ENCODE measurements at regions not wholly inside any gene's neighbourhood (a gene's known extent, or its start where the extent isn't known, plus 50 kb on each side); places are given as distances from the start of the nearest gene placed in this dataset.
"Not testable (repeated sequence)": the region's sequence is repeated elsewhere in the genome, so short reads cannot be mapped to it uniquely, and the experiment has no call there.

- no peaks in the 10 kb centered on the region for H3K9me3 ChIP-seq (ENCODE audit: control insufficient read depth, low read length)
- H3K27ac ChIP-seq, result no peak overlapping the region
- no peak overlapping the region for H3K9ac ChIP-seq
- no peak for TF ChIP-seq CTCF (IDR thresholded peaks at IDR 0.05)
- H2AFZ ChIP-seq, result no peak overlapping the region
- H3K79me2 ChIP-seq, result no peaks in the 10 kb centered on the region
- H3K27me3 ChIP-seq (ENCODE audit: control insufficient read depth, insufficient read depth, low read length), result no peaks in the 10 kb centered on the region
- H3K36me3 ChIP-seq (ENCODE audit: control insufficient read depth, insufficient read depth, low read length), result no peaks in the 10 kb centered on the region
- H3K4me3 ChIP-seq (ENCODE audit: low read depth, low read length), result no peak overlapping the region
- no peaks in the 10 kb centered on the region for H3K4me1 ChIP-seq
- no peak overlapping the region for H3K4me2 ChIP-seq (ENCODE audit: low read length)
These were observed 96.3 kb downstream of the APIP start for GRCh38 chr11:34819740-34820482.

DNA sequence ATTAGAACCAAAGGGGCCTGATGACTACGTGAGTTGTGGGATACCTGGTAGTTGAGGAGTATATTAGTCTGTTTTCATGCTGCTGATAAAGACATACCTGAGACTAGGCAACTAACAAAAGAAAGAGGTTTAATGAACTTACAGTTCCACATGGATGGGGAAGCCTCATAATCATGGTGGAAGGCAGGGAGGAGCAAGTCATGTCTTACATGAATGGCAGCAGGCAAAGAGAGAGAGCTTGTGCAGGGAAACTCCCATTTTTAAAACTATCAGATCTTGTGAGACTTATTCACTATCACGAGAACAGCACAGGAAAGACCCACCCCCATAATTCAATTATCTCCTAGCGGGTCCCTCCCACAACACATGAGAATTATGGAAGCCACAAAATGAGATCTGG, 98.4 kb downstream of the APIP start:
- not testable (repeated sequence) for H3K4me2 ChIP-seq (ENCODE audit: low read length); H3K9me3 ChIP-seq (ENCODE audit: control insufficient read depth, low read length); H3K9ac ChIP-seq; H3K79me2 ChIP-seq; H3K4me3 ChIP-seq (ENCODE audit: low read depth, low read length); H3K27ac ChIP-seq; H3K27me3 ChIP-seq (ENCODE audit: control insufficient read depth, insufficient read depth, low read length); H2AFZ ChIP-seq; H3K4me1 ChIP-seq; H3K36me3 ChIP-seq (ENCODE audit: control insufficient read depth, insufficient read depth, low read length)

DNA sequence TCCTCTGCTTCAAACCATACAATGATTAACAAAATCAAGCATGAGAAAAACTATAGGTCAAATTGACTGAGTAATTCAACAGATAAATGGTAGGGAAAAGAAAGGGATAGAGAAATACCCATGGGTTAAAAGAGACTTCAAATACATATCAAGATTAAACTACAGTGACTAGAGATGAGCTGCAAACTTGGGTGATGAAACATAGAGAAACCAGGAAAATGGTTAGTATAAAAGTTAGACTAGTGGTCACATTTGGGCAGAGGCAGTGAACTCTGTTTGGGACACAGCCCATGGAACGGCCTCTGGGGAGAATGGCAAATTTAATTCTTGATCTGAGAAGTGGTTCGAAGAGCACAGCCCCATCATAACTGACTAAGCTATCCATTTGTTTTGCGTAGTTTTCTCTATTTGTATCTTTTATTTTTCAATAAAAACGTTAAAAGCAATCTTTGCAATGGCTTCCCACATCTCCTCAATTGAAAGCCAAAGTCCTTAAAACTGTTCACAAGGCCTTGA, 99.4 kb downstream of the APIP start:
- H3K79me2 ChIP-seq, result no peaks in the 10 kb centered on the region
- H3K9me3 ChIP-seq (ENCODE audit: control insufficient read depth, low read length), result no peaks in the 10 kb centered on the region
- no peaks in the 10 kb centered on the region for H3K36me3 ChIP-seq (ENCODE audit: control insufficient read depth, insufficient read depth, low read length)
- H3K4me2 ChIP-seq (ENCODE audit: low read length), result no peak overlapping the region
- no peak overlapping the region for H3K27ac ChIP-seq
- H3K4me3 ChIP-seq (ENCODE audit: low read depth, low read length), result no peak overlapping the region
- H3K4me1 ChIP-seq, result no peaks in the 10 kb centered on the region
- no peak for TF ChIP-seq CTCF (IDR thresholded peaks at IDR 0.05)
- no peak overlapping the region for H2AFZ ChIP-seq
- no peaks in the 10 kb centered on the region for H3K27me3 ChIP-seq (ENCODE audit: control insufficient read depth, insufficient read depth, low read length)
- H3K9ac ChIP-seq, result no peak overlapping the region

GRCh38 chr11:34812905-34813576, 103.1 kb downstream of the APIP start:
- Histone ChIP-seq H3K27me3 (ENCODE audit: control insufficient read depth, insufficient read depth, low read length) (no peaks in the 10 kb centered on the region), H3K27ac (no peak overlapping the region), H3K4me3 (ENCODE audit: low read depth, low read length) (no peak overlapping the region), H3K9me3 (ENCODE audit: control insufficient read depth, low read length) (no peaks in the 10 kb centered on the region), H3K4me2 (ENCODE audit: low read length) (no peak overlapping the region), H3K79me2 (no peaks in the 10 kb centered on the region), H3K36me3 (ENCODE audit: control insufficient read depth, insufficient read depth, low read length) (no peaks in the 10 kb centered on the region), H3K9ac (no peak overlapping the region), H3K4me1 (no peaks in the 10 kb centered on the region), H2AFZ (no peak overlapping the region)
- TF ChIP-seq CTCF (IDR thresholded peaks at IDR 0.05), result no peak

DNA sequence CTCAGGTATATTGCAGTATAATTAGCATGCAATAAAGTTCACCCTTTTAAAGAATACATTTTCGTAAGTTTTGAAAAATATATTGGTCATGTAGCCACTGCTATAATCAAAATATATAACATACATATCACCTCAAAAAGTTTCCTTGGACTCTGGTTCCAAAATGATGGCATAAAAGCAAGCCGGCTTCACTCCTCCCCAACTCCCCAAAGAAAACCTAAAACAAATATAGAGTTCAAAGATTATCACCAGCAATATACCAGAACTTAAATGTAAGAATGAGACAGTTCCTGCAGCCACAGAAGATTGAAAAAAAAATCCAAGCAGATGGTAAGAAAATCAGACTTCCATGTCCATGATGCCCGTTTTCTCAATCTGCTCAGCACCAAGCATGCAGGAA, 104.3 kb downstream of the APIP start:
- H3K4me1 ChIP-seq, result no peaks in the 10 kb centered on the region
- H3K4me2 ChIP-seq (ENCODE audit: low read length), result no peak overlapping the region
- H2AFZ ChIP-seq, result no peak overlapping the region
- H3K4me3 ChIP-seq (ENCODE audit: low read depth, low read length), result no peak overlapping the region
- no peaks in the 10 kb centered on the region for H3K36me3 ChIP-seq (ENCODE audit: control insufficient read depth, insufficient read depth, low read length)
- no peaks in the 10 kb centered on the region for H3K27me3 ChIP-seq (ENCODE audit: control insufficient read depth, insufficient read depth, low read length)
- no peak overlapping the region for H3K27ac ChIP-seq
- TF ChIP-seq CTCF (IDR thresholded peaks at IDR 0.05), result no peak
- no peak overlapping the region for H3K9ac ChIP-seq
- H3K9me3 ChIP-seq (ENCODE audit: control insufficient read depth, low read length), result no peaks in the 10 kb centered on the region
- no peaks in the 10 kb centered on the region for H3K79me2 ChIP-seq
